HUES64 (cell line): ENCODE measurements at regions not wholly inside any gene's neighbourhood (a gene's known extent, or its start where the extent isn't known, plus 50 kb on each side); places are given as distances from the start of the nearest gene placed in this dataset.

Source experiments
- H3K27ac ChIP-seq: 2 replicates; pipeline ENCODE4 v1.7.0; 2013; ENCODE audit warnings: low read depth, low read length, inconsistent platforms
- H3K27me3 ChIP-seq: 2 replicates; pipeline ENCODE4 v1.6.1; 2013; ENCODE audit warnings: mild to moderate bottlenecking, low read length; ENCODE audit not compliant: insufficient read depth
- H3K36me3 ChIP-seq: 2 replicates; pipeline ENCODE4 v1.6.1; 2013; ENCODE audit warnings: mild to moderate bottlenecking, low read length; ENCODE audit not compliant: insufficient read depth
- H3K4me1 ChIP-seq: 2 replicates; pipeline ENCODE4 v1.6.1; 2013; ENCODE audit warnings: mild to moderate bottlenecking, low read length, moderate library complexity; ENCODE audit not compliant: insufficient read depth
- H3K4me3 ChIP-seq: 2 replicates; pipeline ENCODE4 v1.5.1; 2013; ENCODE audit warnings: mild to moderate bottlenecking, low read length, moderate library complexity
- H3K9ac ChIP-seq: 2 replicates; pipeline ENCODE4 v1.6.1; 2013; ENCODE audit warnings: mild to moderate bottlenecking, low read depth, low read length
- H3K9me3 ChIP-seq: 2 replicates; pipeline ENCODE4 v1.6.1; 2013; ENCODE audit warnings: low read depth, low read length; ENCODE audit not compliant: insufficient read depth
- WGBS: fragments of 150-250, 120-280 bp; methylation state at CpG from one replicate; pipeline ENCODE4 v1.1.7; 2013; ENCODE audit warnings: missing lambda C conversion rate; 5-methylcytosine and 5-hydroxymethylcytosine counted together

- no peaks in the 10 kb centered on the region for H3K9me3 ChIP-seq
- no peak overlapping the region for H3K9ac ChIP-seq
- WGBS = 89% methylated on average over 4 of the region's 4 CpGs
- no peaks in the 10 kb centered on the region for H3K36me3 ChIP-seq
- H3K27me3 ChIP-seq = no peaks in the 10 kb centered on the region
- H3K4me1 ChIP-seq = no peaks in the 10 kb centered on the region; the same call in 1 of the 2 replicates
- no peak overlapping the region for H3K4me3 ChIP-seq
- H3K27ac ChIP-seq = no peak overlapping the region
Observed at GRCh38 chr3:96760956-96761355, 53.4 kb upstream of the EPHA6 start.
